Right atrium auricular region (tissue), 2 donors: ENCODE measurements at regions not wholly inside any gene's neighbourhood (a gene's known extent, or its start where the extent isn't known, plus 50 kb on each side); places are given as distances from the start of the nearest gene placed in this dataset.
"Not testable (repeated sequence)": the region's sequence is repeated elsewhere in the genome, so short reads cannot be mapped to it uniquely, and the experiment has no call there.

Experiments
- DNase-seq: peaks from one replicate; pipeline ENCODE4 v3.0.0-alpha.2; 2019; ENCODE audit warnings: low spot score
- H3K27ac ChIP-seq, 2 donors: fragments of 200-600 bp; sonication (generic); 1 replicate in 1 of 2; 2 replicates in 1 of 2; pipeline ENCODE4 v1.5.1; 2016 to 2019
- H3K27me3 ChIP-seq, 2 donors: fragments of 200-600 bp; sonication (generic); one replicate each; pipeline versions ENCODE4 v1.5.1 to v1.6.0; 2017 to 2019
- H3K36me3 ChIP-seq: fragments of 200-600 bp; sonication (generic); one replicate; pipeline ENCODE4 v1.5.1; 2016
- H3K4me1 ChIP-seq, 2 donors: fragments of 200-600 bp; sonication (generic); one replicate each; pipeline versions ENCODE4 v1.5.1 to v1.6.0; 2017 to 2019
- H3K4me3 ChIP-seq, 2 donors: fragments of 200-600 bp; sonication (generic); 1 replicate in 1 of 2; 2 replicates in 1 of 2; pipeline ENCODE4 v1.5.1; 2017 to 2019; ENCODE audit warnings: mild to moderate bottlenecking in 1 of 2, moderate library complexity in 1 of 2
- H3K9me3 ChIP-seq, 2 donors: fragments of 200-600 bp; sonication (generic); one replicate each; pipeline ENCODE4 v1.5.1; 2019
- CTCF ChIP-seq, 2 donors: fragments of 200-600 bp; sonication (generic); IDR thresholded peaks; one replicate each; pipeline ENCODE4 v1.5.1; 2019; ENCODE audit warnings: antibody characterized with exemption in 2 of 2

- DNase-seq = no peak
- Histone ChIP-seq H3K4me3 (no peak overlapping the region), H3K27ac (no peak overlapping the region), H3K27me3 (no peaks in the 10 kb centered on the region), H3K36me3 (no peaks in the 10 kb centered on the region), H3K9me3 (peaks cover 0 to 15% of the 10 kb centered on the region in 2 donors), H3K4me1 (no peaks in the 10 kb centered on the region)
- TF ChIP-seq CTCF (IDR thresholded peaks at IDR 0.05) = no peak
These were observed 565.0 kb downstream of the KCNT2 start for GRCh38 chr1:196043268-196043667.

GRCh38 chr1:196034080-196034706 is 574.0 kb downstream of the KCNT2 start:
- no peaks in the 10 kb centered on the region for H3K4me1 ChIP-seq
- TF ChIP-seq CTCF (IDR thresholded peaks at IDR 0.05) = no peak
- H3K4me3 ChIP-seq = no peak overlapping the region

GRCh38 chr1:196031387-196031786 is 576.9 kb downstream of the KCNT2 start:
- not testable (repeated sequence) for H3K4me1 ChIP-seq, H3K36me3 ChIP-seq, H3K4me3 ChIP-seq, H3K9me3 ChIP-seq, DNase-seq, H3K27me3 ChIP-seq, H3K27ac ChIP-seq

More at GRCh38 chr1:196034080-196034706, 574.0 kb downstream of the KCNT2 start:
- Histone ChIP-seq H3K27me3 (no peaks in the 10 kb centered on the region), H3K9me3 (no peaks in the 10 kb centered on the region), H3K27ac (no peak overlapping the region), H3K36me3 (no peaks in the 10 kb centered on the region)
- DNase-seq = no peak

GRCh38 chr1:196030455-196030854 is 577.8 kb downstream of the KCNT2 start:
- H3K4me3 ChIP-seq = no peak overlapping the region
- H3K27me3 ChIP-seq = no peaks in the 10 kb centered on the region
- no peaks in the 10 kb centered on the region for H3K9me3 ChIP-seq
- no peak for TF ChIP-seq CTCF (IDR thresholded peaks at IDR 0.05)
- H3K27ac ChIP-seq = no peak overlapping the region
- no peaks in the 10 kb centered on the region for H3K4me1 ChIP-seq
- no peaks in the 10 kb centered on the region for H3K36me3 ChIP-seq
- no peak for DNase-seq

- Histone ChIP-seq H3K27ac (no peak overlapping the region), H3K4me1 (no peaks in the 10 kb centered on the region)
These were observed 578.8 kb downstream of the KCNT2 start for GRCh38 chr1:196029410-196029809.

GRCh38 chr1:196027127-196027526 is 581.1 kb downstream of the KCNT2 start:
- Histone ChIP-seq H3K27ac (no peak overlapping the region), H3K9me3 (no peaks in the 10 kb centered on the region), H3K36me3 (no peaks in the 10 kb centered on the region), H3K27me3 (no peaks in the 10 kb centered on the region), H3K4me1 (no peaks in the 10 kb centered on the region), H3K4me3 (no peak overlapping the region)
- no peak for TF ChIP-seq CTCF (IDR thresholded peaks at IDR 0.05)
- no peak for DNase-seq

More at GRCh38 chr1:196029410-196029809, 578.8 kb downstream of the KCNT2 start:
- no peak overlapping the region for H3K4me3 ChIP-seq
- no peak for DNase-seq
- H3K9me3 ChIP-seq = no peaks in the 10 kb centered on the region
- H3K36me3 ChIP-seq = no peaks in the 10 kb centered on the region
- no peaks in the 10 kb centered on the region for H3K27me3 ChIP-seq
- TF ChIP-seq CTCF (IDR thresholded peaks at IDR 0.05) = no peak

- not testable (repeated sequence) for H3K4me1 ChIP-seq, H3K9me3 ChIP-seq, H3K4me3 ChIP-seq, H3K27me3 ChIP-seq, H3K27ac ChIP-seq, DNase-seq, H3K36me3 ChIP-seq
These were observed 587.1 kb downstream of the KCNT2 start for GRCh38 chr1:196021174-196021573.
